HEK293 (cell line): ENCODE measurements at regions not wholly inside any gene's neighbourhood (a gene's known extent, or its start where the extent isn't known, plus 50 kb on each side); places are given as distances from the start of the nearest gene placed in this dataset.

ENCODE experiments used
- CTCF ChIA-PET: fragments of 350-600 bp; formaldehyde crosslinking; extraction: SDS; loops from one replicate; lab custom pipeline; 2021; ENCODE audit warnings: antibody characterized with exemption; lab: Yijun Ruan, JAX
- POLR2A ChIA-PET: fragments of 300-600 bp; formaldehyde crosslinking; extraction: SDS; loops from one replicate; lab custom pipeline; 2020; ENCODE audit warnings: antibody characterized with exemption, inconsistent platforms; lab: Yijun Ruan, JAX
- H3K27ac ChIP-seq: fragments of 200-500 bp; sonication (Bioruptor generic); 2 replicates; pipeline ENCODE4 v1.5.1; 2014; ENCODE audit warnings: low read depth, low read length, control low read depth, inconsistent platforms; ENCODE audit errors: extremely low read depth
- H3K36me3 ChIP-seq, 2 experiments: fragments of 200-500 bp in 1 of 2; sonication (Bioruptor generic) in 1 of 2; 1 replicate in 1 of 2; 2 replicates in 1 of 2; pipeline ENCODE4 v1.5.1; 2014 to 2017; ENCODE audit warnings: inconsistent platforms in 2 of 2, low read length in 2 of 2; ENCODE audit not compliant: control insufficient read depth in 2 of 2, insufficient read depth in 1 of 2
- H3K4me1 ChIP-seq: fragments of 200-500 bp; sonication (Bioruptor generic); 2 replicates; pipeline ENCODE4 v1.5.1; 2014; ENCODE audit warnings: mild to moderate bottlenecking, low read length, inconsistent platforms; ENCODE audit not compliant: control insufficient read depth, insufficient read depth
- H3K4me3 ChIP-seq: 2 replicates; pipeline ENCODE4 v1.5.1; 2011; ENCODE audit warnings: low read depth, mild to moderate bottlenecking, control low read depth, low read length, moderate library complexity
- H3K9me3 ChIP-seq: fragments of 200-500 bp; sonication (Bioruptor generic); 2 replicates; pipeline ENCODE4 v1.5.1; 2014; ENCODE audit warnings: low read depth, low read length, inconsistent platforms; ENCODE audit not compliant: control insufficient read depth, insufficient read depth
- EGR2 ChIP-seq: fragments of 450-650 bp; formaldehyde crosslinking; IDR thresholded peaks from 2 replicates; pipeline ENCODE4 v1.5.1; 2016; ENCODE audit warnings: low read depth, missing biosample characterization, missing genetic modification characterization
- HOXD13 ChIP-seq: sonication (generic); formaldehyde crosslinking; IDR thresholded peaks from 2 replicates; pipeline ENCODE4 v1.8.0; 2022; ENCODE audit warnings: missing genetic modification reagents, borderline replicate concordance
- PRDM1 ChIP-seq: fragments of 450-650 bp; formaldehyde crosslinking; IDR thresholded peaks from 2 replicates; pipeline ENCODE4; 2016; ENCODE audit warnings: missing biosample characterization, missing genetic modification characterization
- TRIM28 ChIP-seq: IDR thresholded peaks from 2 replicates; pipeline ENCODE4 v1.6.1; 2011; ENCODE audit warnings: low read length, control low read depth, borderline replicate concordance
- ZBTB11 ChIP-seq: fragments of 450-650 bp; formaldehyde crosslinking; conservative IDR thresholded peaks from 2 replicates; pipeline ENCODE4 v1.5.1; 2016; ENCODE audit warnings: low read depth, missing biosample characterization, missing genetic modification characterization
- ZBTB49 ChIP-seq: fragments of 450-650 bp; formaldehyde crosslinking; IDR thresholded peaks from 2 replicates; pipeline ENCODE4 v1.5.1; 2016; ENCODE audit warnings: missing biosample characterization, missing genetic modification characterization, low read depth
- ZBTB8A ChIP-seq: fragments of 450-650 bp; formaldehyde crosslinking; IDR thresholded peaks from 2 replicates; pipeline ENCODE4 v1.5.1; 2016; ENCODE audit warnings: missing biosample characterization, missing genetic modification characterization
- ZFHX2 ChIP-seq: fragments of 450-650 bp; formaldehyde crosslinking; conservative IDR thresholded peaks from 2 replicates; pipeline ENCODE4 v1.5.1; 2016; ENCODE audit warnings: missing biosample characterization, missing genetic modification characterization
- ZFP69B ChIP-seq: fragments of 450-650 bp; formaldehyde crosslinking; IDR thresholded peaks from 2 replicates; pipeline ENCODE4 v1.5.1; 2016; ENCODE audit warnings: missing biosample characterization, missing genetic modification characterization
- ZNF148 ChIP-seq: fragments of 450-650 bp; formaldehyde crosslinking; IDR thresholded peaks from 2 replicates; pipeline ENCODE4 v1.5.0; 2017; ENCODE audit warnings: missing biosample characterization, missing genetic modification characterization, borderline replicate concordance
- ZNF221 ChIP-seq: fragments of 450-650 bp; formaldehyde crosslinking; IDR thresholded peaks from 2 replicates; pipeline ENCODE4 v1.5.1; 2017; ENCODE audit warnings: missing biosample characterization, missing genetic modification characterization, borderline replicate concordance
- ZNF248 ChIP-seq: fragments of 450-650 bp; formaldehyde crosslinking; IDR thresholded peaks from 2 replicates; pipeline ENCODE4 v1.5.1; 2017; ENCODE audit warnings: missing biosample characterization, missing genetic modification characterization
- ZNF302 ChIP-seq: fragments of 450-650 bp; formaldehyde crosslinking; IDR thresholded peaks from 2 replicates; pipeline ENCODE4 v1.5.1; 2016; ENCODE audit warnings: missing biosample characterization, missing genetic modification characterization, low read depth
- ZNF398 ChIP-seq: fragments of 450-650 bp; formaldehyde crosslinking; IDR thresholded peaks from 2 replicates; pipeline ENCODE4 v1.5.1; 2017; ENCODE audit warnings: missing biosample characterization, missing genetic modification characterization
- ZNF404 ChIP-seq: fragments of 450-650 bp; formaldehyde crosslinking; IDR thresholded peaks from 2 replicates; pipeline ENCODE4 v1.5.1; 2017; ENCODE audit warnings: missing biosample characterization, missing genetic modification characterization
- ZNF548 ChIP-seq: fragments of 450-650 bp; formaldehyde crosslinking; IDR thresholded peaks from 2 replicates; pipeline ENCODE4 v1.5.1; 2016; ENCODE audit warnings: missing biosample characterization, missing genetic modification characterization
- ZNF549 ChIP-seq: fragments of 450-650 bp; IDR thresholded peaks from 2 replicates; pipeline ENCODE4 v1.5.1; 2018; ENCODE audit warnings: missing biosample characterization, missing genetic modification characterization, mild to moderate bottlenecking, inconsistent platforms, moderate library complexity
- ZNF571 ChIP-seq: fragments of 450-650 bp; formaldehyde crosslinking; IDR thresholded peaks from 2 replicates; pipeline ENCODE4 v1.5.0; 2017; ENCODE audit warnings: missing biosample characterization, missing genetic modification characterization
- ZNF585B ChIP-seq: fragments of 450-650 bp; formaldehyde crosslinking; IDR thresholded peaks from 2 replicates; pipeline ENCODE4 v1.5.1; 2016; ENCODE audit warnings: missing biosample characterization, missing genetic modification characterization
- ZNF658 ChIP-seq: fragments of 450-650 bp; formaldehyde crosslinking; IDR thresholded peaks from 2 replicates; pipeline ENCODE4; 2016; ENCODE audit warnings: missing biosample characterization, missing genetic modification characterization
- ZNF747 ChIP-seq: fragments of 450-650 bp; formaldehyde crosslinking; IDR thresholded peaks from 2 replicates; pipeline ENCODE4 v1.5.1; 2016; ENCODE audit warnings: missing biosample characterization, missing genetic modification characterization
- ZNF830 ChIP-seq: fragments of 450-650 bp; IDR thresholded peaks from 2 replicates; pipeline ENCODE4 v1.5.0; 2018; ENCODE audit warnings: missing biosample characterization, missing genetic modification characterization, low read depth, mild to moderate bottlenecking, moderate library complexity

GRCh38 chr14:55841625-55842024 is 261.6 kb downstream of the KTN1 start:
- no peaks in the 10 kb centered on the region for H3K4me1 ChIP-seq
- no peaks in the 10 kb centered on the region for H3K36me3 ChIP-seq
- no peaks in the 10 kb centered on the region for H3K9me3 ChIP-seq
- H3K4me3 ChIP-seq = no peak overlapping the region
- CTCF ChIA-PET = no interaction called here
- TF ChIP-seq PRDM1 (tag by site-specific recombination) (no peak), ZFHX2 (tag by site-specific recombination) (no peak), ZNF398 (tag by site-specific recombination) (no peak), ZBTB11 (no peak), HOXD13 (CRISPR knock-in tag) (no peak), ZNF747 (tag by site-specific recombination) (no peak), EGR2 (tag by site-specific recombination) (no peak), ZNF658 (tag by site-specific recombination) (no peak), ZFP69B (no peak), ZNF571 (tag by site-specific recombination) (no peak), ZNF404 (tag by site-specific recombination) (no peak), ZNF248 (tag by site-specific recombination) (no peak), ZNF221 (no peak), ZNF830 (tag by site-specific recombination) (no peak), TRIM28 (no peak)
- POLR2A ChIA-PET = no interaction called here
- no peak overlapping the region for H3K27ac ChIP-seq

- Histone ChIP-seq H3K4me3 (no peak overlapping the region), H3K9me3 (no peaks in the 10 kb centered on the region), H3K27ac (no peak overlapping the region), H3K4me1 (no peaks in the 10 kb centered on the region), H3K36me3 (no peaks in the 10 kb centered on the region)
- TF ChIP-seq ZNF549 (tag by site-specific recombination) = no peak
- no peak for TF ChIP-seq ZNF148
- no peak for TF ChIP-seq ZBTB8A
- no peak for TF ChIP-seq ZNF585B (tag by site-specific recombination)
- TF ChIP-seq ZNF302 (tag by site-specific recombination) = no peak
- TF ChIP-seq ZNF548 = no peak
- TF ChIP-seq ZNF404 (tag by site-specific recombination) = no peak
- TF ChIP-seq ZBTB49 (tag by site-specific recombination) = no peak
- ChIA-PET POLR2A (no interaction called here), CTCF (interaction anchor here (0.7 kb wide), 2 partner anchors 115 to 271 kb away, joined by 3 to 4 read pairs; no protein-coding TSS in a partner anchor)
Observed at GRCh38 chr14:55843718-55844403, 263.9 kb downstream of the KTN1 start.
